HCT116 (cell line): ENCODE measurements at regions not wholly inside any gene's neighbourhood (a gene's known extent, or its start where the extent isn't known, plus 50 kb on each side); places are given as distances from the start of the nearest gene placed in this dataset.

ENCODE experiments used
- ATAC-seq: fragments of 200-7000 bp; cut with Tn5 transposase; 2 replicates; pipeline ENCODE4 v1.9.1; 2020; ENCODE audit warnings: mild to moderate bottlenecking, moderate library complexity
- BruUV-seq: library from RNA; stranded (reverse); fragments of 400-500 nt; replicated peaks from 2 replicates; lab custom pipeline; 2021; lab: Mats Ljungman, UMichigan
- CTCF ChIA-PET: fragments of 300-600 bp; sonication (Branson Sonifier 250); formaldehyde crosslinking; loops from one replicate; lab custom pipeline; 2021; ENCODE audit warnings: antibody characterized with exemption; lab: Charles Lee
- POLR2A ChIA-PET: fragments of 300-600, 350-600 bp; sonication (Branson Sonifier 250); formaldehyde crosslinking; loops from one replicate; lab custom pipeline; 2021; ENCODE audit warnings: antibody characterized with exemption; lab: Charles Lee
- RAD21 ChIA-PET, 2 experiments: fragments of 300-600 bp; sonication (Branson Sonifier 250); formaldehyde crosslinking; loops; one replicate each; lab custom pipeline; 2023; ENCODE audit warnings: low total read pairs in 2 of 2; ENCODE audit not compliant: uncharacterized antibody in 2 of 2, unreplicated experiment in 2 of 2, low non-redundant PET in 1 of 2; lab: Charles Lee
- DNase-seq: peaks from one replicate; pipeline ENCODE4 v3.0.0-alpha.2; 2010; ENCODE audit warnings: low read depth, low spot score
- H2AFZ ChIP-seq: fragments of 200-600 bp; shearing (Covaris generic), sonication (generic); 2 replicates; pipeline ENCODE4 v1.6.1; 2017; ENCODE audit warnings: low read depth, mixed run types, mixed read lengths, antibody characterized with exemption, low read length; ENCODE audit not compliant: poor library complexity, severe bottlenecking
- H3K27ac ChIP-seq: 2 replicates; pipeline ENCODE4 v1.5.1; 2012; ENCODE audit warnings: low read depth, low read length
- H3K27me3 ChIP-seq: fragments of 200-600 bp; sonication (generic); 2 replicates; pipeline ENCODE4 v1.6.1; 2016; ENCODE audit warnings: mixed run types, low read length, mixed read lengths; ENCODE audit not compliant: insufficient read depth
- H3K36me3 ChIP-seq, 2 experiments: fragments of 200-500 bp in 1 of 2; fragments of 200-600 bp in 1 of 2; sonication (Bioruptor generic) in 1 of 2; sonication (generic) in 1 of 2; 2 replicates each; pipeline versions ENCODE4 v1.5.1 to v1.6.1; 2014 to 2016; ENCODE audit warnings: low read length in 2 of 2, inconsistent platforms in 1 of 2, mixed read lengths in 1 of 2, mixed run types in 1 of 2; ENCODE audit not compliant: insufficient read depth in 2 of 2, control insufficient read depth in 1 of 2
- H3K4me1 ChIP-seq, 2 experiments: fragments of 200-600 bp in 1 of 2; sonication (generic) in 1 of 2; 2 replicates each; pipeline versions ENCODE4 v1.5.1 to v1.6.1; 2012 to 2017; ENCODE audit warnings: low read length in 2 of 2, inconsistent platforms in 1 of 2, mild to moderate bottlenecking in 1 of 2, mixed read lengths in 1 of 2, mixed run types in 1 of 2, moderate library complexity in 1 of 2; ENCODE audit not compliant: insufficient read depth in 2 of 2, control insufficient read depth in 1 of 2
- H3K4me2 ChIP-seq: fragments of 200-600 bp; sonication (generic); 2 replicates; pipeline ENCODE4 v1.6.1; 2017; ENCODE audit warnings: mixed run types, low read length, mixed read lengths
- H3K4me3 ChIP-seq, 2 experiments: fragments of 200-600 bp in 1 of 2; sonication (generic) in 1 of 2; replicated peaks in 1 of 2; 2 replicates each; pipeline ENCODE4 v1.5.1; 2011 to 2016; ENCODE audit warnings: low read length in 2 of 2, control low read depth in 1 of 2, low read depth in 1 of 2, mild to moderate bottlenecking in 1 of 2, mixed read lengths in 1 of 2, mixed run types in 1 of 2
- H3K79me2 ChIP-seq: fragments of 200-600 bp; sonication (generic); 2 replicates; pipeline ENCODE4 v1.6.1; 2017; ENCODE audit warnings: mild to moderate bottlenecking, mixed run types, low read length, moderate library complexity, mixed read lengths; ENCODE audit not compliant: insufficient read depth
- H3K9ac ChIP-seq: fragments of 200-600 bp; sonication (generic); 2 replicates; pipeline ENCODE4 v1.6.1; 2016; ENCODE audit warnings: low read length, mixed read lengths
- H3K9me2 ChIP-seq: fragments of 200-600 bp; sonication (generic), shearing (Covaris generic); 2 replicates; pipeline ENCODE4 v1.6.1; 2017; ENCODE audit warnings: mixed run types, mild to moderate bottlenecking, moderate library complexity; ENCODE audit not compliant: insufficient read depth
- H3K9me3 ChIP-seq, 2 experiments: fragments of 200-500 bp in 1 of 2; fragments of 200-600 bp in 1 of 2; sonication (Bioruptor generic) in 1 of 2; sonication (generic) in 1 of 2; 2 replicates each; pipeline ENCODE4 v1.6.1; 2014 to 2017; ENCODE audit warnings: low read length in 2 of 2, mixed read lengths in 2 of 2, inconsistent platforms in 1 of 2, low read depth in 1 of 2, mild to moderate bottlenecking in 1 of 2, mixed run types in 1 of 2, moderate library complexity in 1 of 2; ENCODE audit not compliant: control insufficient read depth in 1 of 2, insufficient read depth in 1 of 2
- H4K20me1 ChIP-seq: fragments of 200-600 bp; sonication (generic), shearing (Covaris generic); 2 replicates; pipeline ENCODE4 v1.6.1; 2017; ENCODE audit warnings: mixed run types, mild to moderate bottlenecking, moderate library complexity; ENCODE audit not compliant: insufficient read depth
- CBX3 ChIP-seq: IDR thresholded peaks from 2 replicates; pipeline ENCODE4 v1.6.1; 2012; ENCODE audit warnings: low read depth
- EGR1 ChIP-seq: IDR thresholded peaks from 2 replicates; pipeline ENCODE4 v1.6.1; 2012; ENCODE audit warnings: low read depth
- ELF1 ChIP-seq: IDR thresholded peaks from 2 replicates; pipeline ENCODE4 v1.6.1; 2012; ENCODE audit warnings: low read depth, borderline replicate concordance
- EZH2 ChIP-seq: fragments of 200-600 bp; sonication (generic); IDR thresholded peaks from 2 replicates; pipeline ENCODE4 v1.6.1; 2017; ENCODE audit warnings: antibody characterized with exemption, mixed run types
- EZH2phosphoT487 ChIP-seq: fragments of 200-600 bp; IDR thresholded peaks from 2 replicates; pipeline ENCODE4 v1.6.1; 2018; ENCODE audit warnings: antibody characterized with exemption, borderline replicate concordance
- JUND ChIP-seq: IDR thresholded peaks from 2 replicates; pipeline ENCODE4 v1.6.1; 2012
- POLR2A ChIP-seq: IDR thresholded peaks from 2 replicates; pipeline ENCODE4 v1.7.0; 2011; ENCODE audit warnings: borderline replicate concordance; ENCODE audit not compliant: insufficient read depth, insufficient read length; ENCODE audit errors: extremely low read depth
- POLR2AphosphoS5 ChIP-seq: IDR thresholded peaks from 2 replicates; pipeline ENCODE4 v1.6.1; 2011; ENCODE audit warnings: mild to moderate bottlenecking, low read depth, low read length, moderate library complexity
- SIN3A ChIP-seq: IDR thresholded peaks from 2 replicates; pipeline ENCODE4 v1.6.1; 2012; ENCODE audit warnings: low read depth
- SP1 ChIP-seq: IDR thresholded peaks from 2 replicates; pipeline ENCODE4 v1.6.1; 2012; ENCODE audit warnings: low read depth
- SRF ChIP-seq: IDR thresholded peaks from 2 replicates; pipeline ENCODE4 v1.6.1; 2012; ENCODE audit warnings: low read depth
- TCF7L2 ChIP-seq: IDR thresholded peaks from 2 replicates; pipeline ENCODE4 v1.7.0; 2011; ENCODE audit warnings: borderline replicate concordance, inconsistent platforms; ENCODE audit not compliant: insufficient read depth, insufficient read length; ENCODE audit errors: extremely low read depth
- ZNF274 ChIP-seq: fragments of 200-500 bp; sonication (Bioruptor generic); IDR thresholded peaks from 2 replicates; pipeline ENCODE4 v1.6.1; 2014; ENCODE audit warnings: mild to moderate bottlenecking, low read depth, low read length, inconsistent platforms
- intact Hi-C: fragments of 100-400 bp; cut with micrococcal nuclease; formaldehyde crosslinking; loops from 2 replicates; pipeline ENCODE4 v1.10.0; 2022
- TF ChIP-seq, protein P1 (sequence below), 3 experiments: fragments of 200-600 bp in 1 of 3; sonication (generic) in 1 of 3; IDR thresholded peaks in 2 of 3; conservative IDR thresholded peaks in 1 of 3; 2 replicates each; pipeline ENCODE4 v1.5.1; 2012 to 2017; ENCODE audit warnings: low read depth in 2 of 3, low read length in 2 of 3, antibody characterized with exemption in 1 of 3, borderline replicate concordance in 1 of 3, control low read depth in 1 of 3, mild to moderate bottlenecking in 1 of 3, mixed read lengths in 1 of 3, mixed run types in 1 of 3, moderate library complexity in 1 of 3; ENCODE audit not compliant: insufficient read depth in 1 of 3

DNA sequence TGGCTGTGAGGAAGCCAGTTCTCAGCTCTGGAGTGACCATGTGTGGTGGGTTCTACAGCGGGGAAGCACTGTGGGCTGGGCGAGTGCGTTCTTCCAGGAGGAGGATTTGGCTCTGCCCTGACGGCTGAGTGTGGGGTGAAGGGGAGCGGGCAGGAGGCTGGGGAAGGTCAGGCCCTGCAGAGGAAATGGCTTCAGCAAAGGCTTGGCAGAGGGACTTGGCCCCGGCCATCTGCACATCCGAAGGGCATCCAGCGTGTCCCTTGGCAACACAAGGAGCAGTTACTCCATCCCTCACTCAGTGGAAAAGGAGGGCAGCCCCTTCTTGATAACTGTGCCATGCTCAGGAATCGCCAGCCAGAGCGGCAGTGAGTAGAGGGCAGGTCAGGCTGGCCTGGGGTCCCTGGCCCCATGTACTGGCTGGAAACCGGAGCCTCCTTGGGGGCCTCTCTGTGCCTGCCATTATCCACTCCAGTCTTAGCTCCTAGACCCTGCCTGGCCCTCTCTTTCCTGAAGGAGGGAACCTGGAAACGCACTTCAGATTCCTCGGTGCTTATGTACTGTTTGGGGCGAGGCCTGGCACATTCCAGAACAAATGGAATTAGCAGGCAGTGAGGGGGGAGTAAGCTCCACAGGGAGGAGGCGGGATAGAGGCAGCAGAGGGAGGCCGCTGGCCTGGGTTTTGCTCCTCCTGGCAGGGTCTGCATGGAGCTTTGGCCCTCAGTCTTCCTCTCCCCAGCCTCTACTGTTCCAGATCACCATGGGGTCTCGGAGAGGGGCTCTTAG is 133.6 kb upstream of the NCOR2 start:
- H3K36me3 ChIP-seq, result no peaks in the 10 kb centered on the region
- ATAC-seq, result no peak
- RAD21 ChIA-PET, result no interaction called here
- intact Hi-C loops, result no loop called here
- DNase-seq, result no peak
- no peak overlapping the region for H3K9ac ChIP-seq
- CTCF ChIA-PET, result no interaction called here
- POLR2A ChIA-PET, result no interaction called here
- no TSS peak for BruUV-seq
- TF ChIP-seq TCF7L2 (no peak), SP1 (no peak), EZH2phosphoT487 (no peak), CBX3 (no peak), POLR2A (no peak), ELF1 (no peak), SRF (no peak), ZNF274 (no peak), SIN3A (no peak), POLR2AphosphoS5 (no peak), EGR1 (no peak), EZH2 (no peak)
- peaks cover 0 to 6% of the 10 kb centered on the region in 2 experiments; a peak in 1 of 4 replicates for H3K4me1 ChIP-seq
- no peak overlapping the region for H3K4me3 ChIP-seq
- H4K20me1 ChIP-seq, result no peaks in the 10 kb centered on the region
- H3K79me2 ChIP-seq, result no peaks in the 10 kb centered on the region
- H3K27ac ChIP-seq, result no peak overlapping the region
- H3K27me3 ChIP-seq, result no peaks in the 10 kb centered on the region; the same call in 1 of the 2 replicates
- H3K9me2 ChIP-seq, result no peaks in the 10 kb centered on the region
- no peak overlapping the region for H3K4me2 ChIP-seq
- no peaks in the 10 kb centered on the region for H3K9me3 ChIP-seq
- H2AFZ ChIP-seq, result no peak overlapping the region

DNA sequence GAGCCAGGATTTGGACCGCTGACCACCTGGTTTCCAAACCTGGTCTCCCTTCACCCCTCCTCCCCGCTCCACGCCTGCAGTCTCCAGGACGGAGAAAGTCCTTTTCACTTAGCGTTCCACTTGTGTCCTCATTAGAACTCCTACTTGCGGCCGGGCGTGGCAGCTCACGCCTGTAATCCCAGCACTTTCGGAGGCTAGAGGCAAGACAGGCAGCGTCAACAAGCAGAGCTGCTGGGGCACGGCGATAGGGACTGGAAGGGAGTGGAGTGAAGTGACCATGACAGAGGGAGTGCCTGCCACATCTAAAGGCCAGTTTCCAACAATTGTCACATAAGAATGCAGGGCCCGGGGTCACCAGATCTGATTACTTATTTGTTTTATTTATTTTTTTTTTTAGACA is 132.5 kb upstream of the NCOR2 start:
- BruUV-seq, result no TSS peak
- intact Hi-C loops, result no loop called here
- ChIA-PET RAD21 (no interaction called here), POLR2A (no interaction called here), CTCF (no interaction called here)
- Histone ChIP-seq H2AFZ (no peak overlapping the region), H3K36me3 (no peaks in the 10 kb centered on the region), H3K9me3 (no peaks in the 10 kb centered on the region), H3K9ac (no peak overlapping the region), H3K9me2 (no peaks in the 10 kb centered on the region), H3K4me1 (peaks cover 0 to 6% of the 10 kb centered on the region in 2 experiments; a peak in 1 of 4 replicates), H3K4me3 (no peak overlapping the region), H4K20me1 (no peaks in the 10 kb centered on the region), H3K27ac (no peak overlapping the region), H3K4me2 (no peak overlapping the region), H3K27me3 (no peaks in the 10 kb centered on the region; the same call in 1 of the 2 replicates), H3K79me2 (no peaks in the 10 kb centered on the region)
- TF ChIP-seq JUND, result no peak
- TF ChIP-seq, protein P1, sequence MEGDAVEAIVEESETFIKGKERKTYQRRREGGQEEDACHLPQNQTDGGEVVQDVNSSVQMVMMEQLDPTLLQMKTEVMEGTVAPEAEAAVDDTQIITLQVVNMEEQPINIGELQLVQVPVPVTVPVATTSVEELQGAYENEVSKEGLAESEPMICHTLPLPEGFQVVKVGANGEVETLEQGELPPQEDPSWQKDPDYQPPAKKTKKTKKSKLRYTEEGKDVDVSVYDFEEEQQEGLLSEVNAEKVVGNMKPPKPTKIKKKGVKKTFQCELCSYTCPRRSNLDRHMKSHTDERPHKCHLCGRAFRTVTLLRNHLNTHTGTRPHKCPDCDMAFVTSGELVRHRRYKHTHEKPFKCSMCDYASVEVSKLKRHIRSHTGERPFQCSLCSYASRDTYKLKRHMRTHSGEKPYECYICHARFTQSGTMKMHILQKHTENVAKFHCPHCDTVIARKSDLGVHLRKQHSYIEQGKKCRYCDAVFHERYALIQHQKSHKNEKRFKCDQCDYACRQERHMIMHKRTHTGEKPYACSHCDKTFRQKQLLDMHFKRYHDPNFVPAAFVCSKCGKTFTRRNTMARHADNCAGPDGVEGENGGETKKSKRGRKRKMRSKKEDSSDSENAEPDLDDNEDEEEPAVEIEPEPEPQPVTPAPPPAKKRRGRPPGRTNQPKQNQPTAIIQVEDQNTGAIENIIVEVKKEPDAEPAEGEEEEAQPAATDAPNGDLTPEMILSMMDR (IDR thresholded peaks at IDR 0.05 in 2 of 3, conservative IDR thresholded peaks at IDR 0.05 in 1 of 3; ENCODE audit: borderline replicate concordance in 1 of 3, insufficient read depth in 1 of 3, low read depth in 2 of 3, low read length in 2 of 3), result no peak
- TF ChIP-seq CBX3, result no peak
- TF ChIP-seq SIN3A, result no peak
- ATAC-seq (no peak), DNase-seq (no peak)
